Stimulated activated CD8-positive, alpha-beta memory T cell treated with anti-CD3 and anti-CD28 coated beads, Interleukin-4, amount 100 ng/mL, for 4 hours (primary cell): ENCODE measurements at regions not wholly inside any gene's neighbourhood (a gene's known extent, or its start where the extent isn't known, plus 50 kb on each side); places are given as distances from the start of the nearest gene placed in this dataset.
"Not testable (repeated sequence)": the region's sequence is repeated elsewhere in the genome, so short reads cannot be mapped to it uniquely, and the experiment has no call there.

Source experiments
- DNase-seq, 2 donors: peaks; one replicate each; pipeline ENCODE4 v3.0.0-alpha.2; 2020; ENCODE audit warnings: low read depth in 2 of 2, low spot score in 1 of 2

GRCh38 chr18:47680488-47680887 lies 250.0 kb downstream of the SMAD2 start:
- no peak for DNase-seq

- DNase-seq = no peak
These were observed 250.6 kb downstream of the SMAD2 start for GRCh38 chr18:47679864-47680263.

GRCh38 chr18:47677952-47678351 lies 252.5 kb downstream of the SMAD2 start:
- DNase-seq = no peak

GRCh38 chr18:47669815-47670214 lies 260.6 kb downstream of the SMAD2 start:
- no peak for DNase-seq

GRCh38 chr18:47658498-47658897 lies 272.0 kb downstream of the SMAD2 start:
- no peak for DNase-seq

GRCh38 chr18:47654988-47655387 lies 275.5 kb downstream of the SMAD2 start:
- no peak for DNase-seq

GRCh38 chr18:47644896-47645295 lies 285.6 kb downstream of the SMAD2 start:
- DNase-seq = no peak

GRCh38 chr18:47637551-47637950 lies 292.9 kb downstream of the SMAD2 start:
- DNase-seq = not testable (repeated sequence)

GRCh38 chr18:47635416-47635815 lies 295.0 kb downstream of the SMAD2 start:
- no peak for DNase-seq

- DNase-seq = no peak
These were observed 297.4 kb downstream of the SMAD2 start for GRCh38 chr18:47632970-47633635.

GRCh38 chr18:47628893-47629292 lies 301.6 kb downstream of the SMAD2 start:
- no peak for DNase-seq

GRCh38 chr18:47628240-47628781 lies 302.1 kb downstream of the SMAD2 start:
- DNase-seq = no peak

- DNase-seq = no peak
These were observed 303.4 kb downstream of the SMAD2 start for GRCh38 chr18:47627030-47627429.

GRCh38 chr18:47619771-47620448 lies 310.5 kb downstream of the SMAD2 start:
- DNase-seq = no peak

- DNase-seq = no peak
These were observed 311.7 kb downstream of the SMAD2 start for GRCh38 chr18:47618758-47619157.

GRCh38 chr18:47615043-47615442 lies 315.4 kb downstream of the SMAD2 start:
- no peak for DNase-seq

GRCh38 chr18:47613929-47614328 lies 316.5 kb downstream of the SMAD2 start:
- no peak for DNase-seq

GRCh38 chr18:47611649-47612048 lies 318.8 kb downstream of the SMAD2 start:
- DNase-seq = no peak

- DNase-seq = no peak
These were observed 323.9 kb downstream of the SMAD2 start for GRCh38 chr18:47606526-47606925.

GRCh38 chr18:47605093-47605492 lies 325.4 kb downstream of the SMAD2 start:
- DNase-seq = no peak

GRCh38 chr18:47604021-47604420 lies 326.4 kb downstream of the SMAD2 start:
- no peak for DNase-seq

- no peak for DNase-seq
These were observed 327.3 kb downstream of the SMAD2 start for GRCh38 chr18:47603158-47603557.
